DMS 273 (cell line): ENCODE measurements at regions not wholly inside any gene's neighbourhood (a gene's known extent, or its start where the extent isn't known, plus 50 kb on each side); places are given as distances from the start of the nearest gene placed in this dataset.
"Not testable (repeated sequence)": the region's sequence is repeated elsewhere in the genome, so short reads cannot be mapped to it uniquely, and the experiment has no call there.

Source experiments
- DNase-seq: peaks from one replicate; lab custom pipeline; 2025; ENCODE audit not compliant: unreplicated experiment; lab: John Stamatoyannopoulos, UW

DNA sequence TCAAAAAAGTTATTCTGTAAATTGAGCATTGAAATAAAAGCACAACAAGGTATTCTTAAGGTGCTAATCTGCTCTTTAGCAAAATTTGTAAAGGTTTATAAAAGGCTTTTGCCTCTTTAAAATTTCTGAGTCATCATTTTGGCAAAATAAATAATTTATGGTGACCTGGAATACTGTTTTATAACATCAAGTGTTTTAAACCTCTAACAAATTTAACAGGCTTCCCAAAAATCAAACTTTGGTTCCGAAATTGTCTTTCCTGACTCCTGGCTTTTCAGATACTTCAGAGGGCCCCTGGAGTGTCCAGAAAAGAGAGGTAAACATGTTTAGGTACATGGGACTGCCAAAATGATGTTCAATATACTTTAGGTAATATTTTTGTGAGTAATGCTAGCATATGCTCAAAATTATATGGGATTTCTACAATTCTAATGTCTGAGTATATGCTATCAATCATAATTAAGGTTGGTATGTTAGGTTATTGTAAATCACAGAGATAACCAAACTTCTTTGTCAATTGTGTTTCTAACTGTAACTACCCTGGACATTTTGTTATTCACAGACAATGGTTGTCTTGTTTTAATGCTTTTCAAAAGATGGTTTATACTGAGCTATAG lies 160.3 kb upstream of the OLIG3 start:
- DNase-seq, result no peak

DNA sequence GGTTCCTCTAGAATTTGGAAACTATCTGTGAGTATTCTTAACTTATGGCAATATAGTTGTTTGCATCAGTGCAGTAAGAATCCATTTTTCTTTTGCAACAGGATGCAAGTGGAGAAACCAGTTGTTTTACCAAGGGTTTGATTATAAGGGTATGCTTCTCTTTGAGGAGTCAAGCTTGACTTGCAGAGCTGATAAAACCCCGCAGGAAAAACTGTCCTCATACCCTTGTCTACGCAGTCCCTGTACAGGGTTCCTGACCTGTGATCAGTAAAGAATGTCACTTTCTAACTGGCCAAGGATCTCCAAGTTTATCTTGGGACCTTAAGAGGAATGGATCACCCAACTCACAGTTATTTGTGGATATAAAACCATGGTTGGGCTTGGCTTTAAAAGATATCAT lies 161.1 kb upstream of the OLIG3 start:
- DNase-seq, result no peak

DNA sequence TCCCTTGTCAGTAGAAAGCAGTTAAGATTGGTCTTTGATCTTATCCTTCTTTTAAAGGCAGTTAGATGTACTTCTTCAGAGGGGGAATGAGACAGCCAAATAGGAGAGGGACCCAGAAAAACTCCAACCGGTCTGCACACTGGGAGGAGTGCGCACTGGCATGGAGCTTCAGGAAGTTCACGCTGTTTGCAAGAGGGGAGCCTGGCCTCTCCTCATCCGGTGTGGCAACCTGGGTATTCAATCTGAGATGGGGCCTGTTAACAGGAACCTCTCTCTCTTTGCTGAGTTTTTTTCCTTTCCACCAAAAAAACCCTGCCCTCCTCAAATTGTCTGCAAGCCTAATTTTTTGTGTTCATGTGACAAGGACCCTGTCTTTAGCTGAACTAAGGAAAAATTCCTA lies 162.5 kb upstream of the OLIG3 start:
- no peak for DNase-seq

DNA sequence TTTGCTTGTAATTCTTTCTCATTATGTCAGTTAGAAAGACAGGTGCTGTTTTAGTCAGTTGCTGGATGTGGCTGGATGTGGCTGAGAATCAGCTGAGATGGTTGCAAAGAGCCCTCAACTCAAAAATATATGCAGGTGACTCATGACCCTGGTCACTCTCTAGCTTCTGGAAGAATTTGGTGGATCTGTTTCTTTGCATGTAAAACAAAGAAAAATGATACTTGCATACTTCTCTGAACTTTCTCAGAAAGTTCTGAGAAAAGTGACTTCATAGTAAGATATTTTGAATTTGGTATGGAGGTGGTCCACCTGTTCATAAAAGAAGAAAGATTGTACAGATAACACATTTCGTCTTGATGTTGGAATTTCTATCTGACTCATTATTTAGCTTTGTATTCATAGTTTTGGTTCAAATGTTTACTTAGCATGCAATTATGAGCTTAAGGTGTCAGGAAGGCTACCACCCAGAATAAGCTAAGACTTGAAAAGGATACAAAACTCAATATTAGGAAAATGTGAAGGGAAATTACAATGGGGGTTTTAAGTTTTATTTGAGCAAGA lies 163.2 kb upstream of the OLIG3 start:
- DNase-seq, result no peak

DNA sequence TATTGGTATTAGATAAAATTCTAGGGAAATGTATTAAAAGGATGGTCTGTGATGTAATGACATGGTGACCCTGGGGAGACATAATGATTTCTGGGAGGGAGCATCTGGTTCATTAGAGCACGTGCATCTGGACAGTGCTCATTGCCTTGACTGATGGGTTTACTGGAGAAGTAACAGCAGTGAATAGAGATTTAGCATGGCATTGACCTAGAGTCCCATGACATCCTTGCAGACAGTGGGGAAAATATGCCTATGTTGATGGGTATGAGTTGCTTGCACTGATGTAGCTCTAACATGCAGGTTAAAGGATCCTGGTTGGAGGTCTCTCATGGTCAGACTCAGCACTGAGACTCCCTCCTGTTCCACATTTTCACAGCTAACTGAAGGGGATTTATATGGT lies 164.1 kb upstream of the OLIG3 start:
- DNase-seq, result no peak

DNA sequence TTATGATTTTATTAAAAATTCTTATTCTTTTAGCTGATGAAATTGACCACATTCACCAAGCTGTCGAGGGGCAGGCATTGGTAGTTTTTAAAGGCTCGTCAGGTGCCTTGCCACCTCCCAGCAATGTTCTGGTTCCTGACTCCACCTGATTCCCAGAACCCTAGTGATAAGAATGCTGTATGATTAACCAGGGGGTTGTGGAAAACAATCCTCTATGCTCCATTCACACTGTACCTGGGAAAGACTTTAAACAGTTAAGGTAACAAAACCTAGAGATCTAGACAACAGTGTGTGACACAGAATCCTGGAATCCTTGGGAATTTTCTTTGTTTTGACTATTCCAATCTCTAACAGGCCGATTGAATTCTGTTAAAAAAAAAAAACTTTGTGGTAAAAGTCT lies 165.7 kb upstream of the OLIG3 start:
- no peak for DNase-seq

DNA sequence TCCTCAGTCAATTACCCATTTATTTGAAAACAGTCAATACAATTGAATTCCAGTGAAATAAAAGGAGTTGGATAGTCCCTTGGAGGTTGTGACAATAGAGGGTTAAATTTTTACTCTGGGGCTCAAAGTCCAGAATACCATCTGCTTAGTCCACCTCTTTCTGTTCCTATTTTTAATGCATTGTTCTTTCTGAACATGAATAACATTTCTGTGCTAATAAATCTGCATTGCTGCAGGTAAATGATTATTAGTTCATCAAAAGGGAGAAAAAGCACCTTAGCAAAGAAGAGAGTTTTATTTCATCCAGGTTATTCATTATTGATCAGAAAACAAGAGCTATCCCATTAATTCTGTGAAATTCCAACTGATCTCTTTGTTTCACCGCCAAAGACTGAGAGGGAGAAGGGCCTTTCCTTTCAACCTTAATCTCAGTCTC lies 166.1 kb upstream of the OLIG3 start:
- DNase-seq, result no peak

DNA sequence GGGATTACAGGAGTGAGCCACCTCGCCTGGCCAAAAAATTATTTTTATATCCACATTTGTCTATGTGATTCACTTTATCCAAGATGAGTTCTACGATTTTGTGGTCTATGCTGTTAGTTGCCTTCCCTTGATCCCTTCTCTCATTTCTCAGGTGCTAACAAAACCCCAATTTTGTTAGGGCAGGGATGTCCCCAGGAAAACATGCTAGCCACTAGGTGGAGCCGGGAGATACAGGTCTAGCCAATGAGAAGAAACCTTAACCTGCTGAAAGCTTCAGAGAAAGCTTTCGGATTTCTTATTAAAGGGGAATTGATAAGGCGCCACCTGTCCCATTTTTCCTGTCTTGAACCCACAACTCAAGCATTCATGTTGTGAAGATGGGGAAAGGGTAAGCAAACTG lies 167.4 kb upstream of the OLIG3 start:
- DNase-seq, result peak; percentile 44

DNA sequence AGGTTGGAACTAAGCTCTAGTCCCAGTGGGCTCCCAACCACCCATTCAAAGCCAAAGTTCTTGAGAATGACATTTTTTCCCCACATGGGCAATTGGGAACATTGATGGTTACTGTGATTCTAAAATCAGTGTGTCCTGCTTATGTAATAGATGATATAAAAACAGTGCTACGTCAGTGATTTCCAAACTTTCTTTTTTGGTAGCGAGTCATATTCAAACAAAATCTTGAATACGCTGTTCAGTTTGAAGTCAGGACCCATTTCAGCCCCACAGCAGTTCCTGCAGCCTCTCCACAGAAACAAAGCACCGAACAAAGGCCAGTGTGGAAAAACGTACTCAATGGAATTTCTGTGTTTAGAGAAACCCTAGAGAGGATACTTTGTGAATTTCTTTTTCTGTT lies 170.0 kb upstream of the OLIG3 start:
- DNase-seq, result no peak

DNA sequence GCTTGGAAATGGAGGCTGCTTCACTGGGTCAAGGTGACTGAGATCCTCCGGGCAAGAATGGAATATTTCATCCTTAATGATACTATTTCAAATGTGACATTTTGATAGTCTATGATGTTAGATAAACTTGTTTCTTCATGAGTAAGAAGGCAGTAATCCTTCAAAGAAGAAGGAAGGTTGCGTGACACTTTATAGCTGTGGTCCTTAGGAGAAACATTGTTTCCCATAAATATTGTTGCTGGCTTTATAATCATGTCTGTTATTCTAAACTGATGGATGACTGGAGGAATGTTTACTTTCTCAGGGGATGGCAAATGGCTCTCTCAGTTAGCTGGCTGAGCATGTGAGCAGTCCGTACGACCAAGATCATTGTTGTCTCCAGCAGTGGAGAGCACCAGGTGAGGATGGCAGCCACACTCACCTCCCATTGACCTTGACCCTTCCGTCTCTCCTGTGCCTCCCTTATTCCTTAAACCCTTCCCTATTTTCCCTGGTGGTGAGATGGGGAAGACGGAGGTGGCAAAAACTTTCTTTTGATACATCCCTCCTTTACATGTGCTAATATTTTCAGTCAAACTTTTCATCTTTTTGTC lies 171.2 kb upstream of the OLIG3 start:
- no peak for DNase-seq

DNA sequence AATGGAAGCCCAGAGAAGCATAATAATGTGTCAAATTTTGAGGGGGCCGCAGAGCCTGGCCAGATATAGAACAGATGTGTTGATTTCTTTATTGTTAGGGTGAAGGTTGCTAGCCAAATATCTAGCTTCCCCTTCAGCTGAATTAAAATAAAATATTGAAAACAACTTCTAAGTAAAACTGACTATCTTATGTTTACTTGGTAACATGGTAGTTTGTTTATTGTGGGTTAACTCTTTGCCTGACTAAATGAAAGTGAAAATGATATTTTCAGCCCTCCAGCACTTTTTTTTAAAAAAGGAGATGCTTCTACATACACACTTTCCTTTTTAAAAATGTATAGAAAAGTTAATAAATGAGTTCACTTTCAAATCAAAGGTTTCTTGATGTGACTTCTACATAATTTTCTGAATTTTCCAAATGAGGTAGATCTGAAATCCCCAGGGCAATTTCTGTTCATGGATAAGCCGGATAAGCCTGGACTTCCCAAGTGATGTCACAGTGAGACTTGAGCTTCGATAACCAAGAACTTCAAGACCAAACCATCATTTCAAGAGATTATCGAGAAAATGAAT lies 172.1 kb upstream of the OLIG3 start:
- no peak for DNase-seq

DNA sequence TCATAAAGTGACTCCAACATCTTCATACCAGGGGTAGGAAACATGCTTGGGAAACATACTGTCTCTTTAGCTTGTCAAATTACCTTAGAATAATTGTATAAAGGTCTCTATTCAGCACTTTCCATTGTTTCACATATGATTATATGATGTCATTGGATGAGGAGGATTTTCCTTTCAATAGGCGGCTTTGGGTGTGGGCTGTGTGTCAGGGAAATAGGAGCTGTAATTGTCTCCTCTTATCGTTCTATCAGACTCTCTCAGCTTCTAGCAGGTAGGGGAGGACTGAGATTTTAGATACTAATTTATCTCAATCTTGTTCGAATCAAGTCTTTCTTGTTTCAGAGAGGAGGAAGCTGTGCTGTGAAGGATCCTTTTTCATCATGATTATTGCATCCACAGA lies 179.4 kb upstream of the OLIG3 start:
- DNase-seq, result no peak

DNA sequence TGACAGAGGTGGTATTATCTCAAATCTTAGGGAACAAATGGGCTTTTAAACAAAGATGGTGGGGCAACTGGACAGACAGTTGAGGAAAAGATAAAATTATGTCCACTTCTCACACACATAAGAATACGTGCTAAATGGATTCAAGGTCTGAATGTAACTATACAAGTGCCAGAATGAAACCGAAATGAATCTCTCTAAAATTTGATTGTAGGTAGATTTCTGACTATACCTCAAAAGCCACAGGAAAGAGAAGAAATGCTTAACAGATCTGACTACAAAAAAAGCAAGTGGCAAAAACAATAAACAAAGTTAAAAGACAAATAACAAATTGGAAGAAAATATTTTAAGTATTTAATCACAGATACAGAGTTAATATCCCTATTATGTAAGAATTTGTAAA lies 182.7 kb upstream of the OLIG3 start:
- DNase-seq, result no peak

DNA sequence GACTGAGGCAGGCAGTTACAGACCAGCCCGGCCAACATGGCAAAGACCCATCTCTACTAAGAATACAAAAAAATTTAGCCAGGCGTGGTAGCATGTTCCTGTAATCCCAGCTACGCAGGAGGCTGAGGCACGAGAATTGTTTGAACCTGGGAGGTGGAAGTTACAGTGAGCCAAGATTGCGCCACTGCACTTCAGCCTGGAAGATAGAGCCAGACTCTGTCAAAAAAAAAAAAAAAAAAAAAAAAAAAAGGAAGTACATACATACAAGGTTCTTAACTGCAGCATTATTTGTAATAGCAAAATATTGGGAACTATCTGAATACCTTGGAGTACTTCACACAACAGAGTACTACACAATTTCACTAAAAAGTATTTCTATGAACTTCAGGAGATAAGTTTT lies 183.5 kb upstream of the OLIG3 start:
- no peak for DNase-seq

DNA sequence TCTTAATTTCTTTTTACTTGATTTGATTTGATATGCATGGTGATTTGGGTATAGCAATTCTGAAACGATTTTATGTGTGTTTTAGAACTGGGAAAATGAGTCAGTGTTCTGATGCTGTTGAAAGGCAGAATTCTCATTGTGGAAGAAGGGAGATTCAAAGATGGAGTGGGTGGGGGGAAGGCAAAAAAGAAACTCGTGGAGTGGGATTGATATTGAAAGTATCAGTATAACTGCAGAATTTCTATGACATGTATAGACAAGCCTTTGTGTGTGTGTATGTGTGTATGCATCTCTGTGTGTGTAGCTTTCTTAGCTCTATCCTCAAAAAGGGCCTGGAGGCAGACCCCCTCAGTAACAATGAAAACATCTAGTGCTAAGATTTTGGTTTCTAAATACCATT lies 184.3 kb upstream of the OLIG3 start:
- no peak for DNase-seq

DNA sequence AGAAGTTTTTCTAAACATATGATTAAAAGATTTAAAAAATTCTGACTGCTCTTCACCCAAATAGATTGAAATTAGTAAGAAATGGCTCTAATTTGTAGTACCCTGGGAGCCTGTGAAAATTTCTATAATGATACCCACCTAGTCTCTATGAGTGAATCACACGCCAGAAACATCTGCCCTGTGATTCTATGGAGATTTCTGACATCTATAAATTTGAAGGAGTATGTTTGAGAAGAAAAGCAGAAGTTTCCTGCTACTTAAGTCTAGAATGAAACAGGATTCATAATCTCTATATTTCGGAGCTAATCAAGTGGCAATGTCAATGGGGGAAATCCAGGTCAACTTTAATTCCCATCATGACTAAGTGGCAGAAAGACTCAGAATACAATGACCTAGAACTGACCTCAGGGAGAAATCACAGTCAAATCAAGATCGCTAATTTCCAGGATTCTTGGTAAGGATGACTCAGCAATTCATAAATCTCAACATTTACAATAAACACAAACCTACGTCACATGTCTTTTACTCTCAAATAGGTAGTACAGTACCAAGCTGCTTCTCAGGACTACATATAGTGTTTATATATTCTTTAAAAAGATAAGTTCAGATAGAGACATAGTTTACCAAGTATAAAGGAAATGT lies 186.2 kb upstream of the TNFAIP3 start:
- DNase-seq, result no peak

DNA sequence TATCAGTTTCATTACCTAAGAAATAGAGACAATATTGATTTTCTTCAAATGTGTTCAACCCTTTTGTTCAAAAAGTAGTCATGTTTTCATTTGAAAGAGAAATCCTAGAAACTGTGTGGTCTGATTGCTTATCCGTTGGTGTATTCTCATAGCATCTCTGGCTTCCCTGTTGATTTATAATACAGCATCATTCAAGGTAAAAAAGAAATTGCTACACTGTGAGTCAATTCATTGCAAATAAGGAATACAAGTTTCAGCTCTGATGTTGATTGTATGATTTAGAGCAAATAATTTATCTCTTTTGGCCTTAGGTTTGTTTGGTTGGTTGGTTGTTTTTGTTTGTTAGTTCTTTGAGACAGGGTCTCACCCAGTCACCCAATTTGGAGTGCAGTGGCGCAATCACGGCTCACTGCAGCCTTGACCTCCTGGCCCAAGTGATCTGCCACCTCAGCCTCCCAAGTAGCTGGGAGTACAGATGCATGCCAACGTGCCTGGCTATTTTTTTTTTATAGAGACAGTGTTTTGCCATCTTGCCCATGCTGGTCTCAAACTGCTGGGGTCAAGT lies 185.5 kb upstream of the TNFAIP3 start:
- DNase-seq, result no peak

DNA sequence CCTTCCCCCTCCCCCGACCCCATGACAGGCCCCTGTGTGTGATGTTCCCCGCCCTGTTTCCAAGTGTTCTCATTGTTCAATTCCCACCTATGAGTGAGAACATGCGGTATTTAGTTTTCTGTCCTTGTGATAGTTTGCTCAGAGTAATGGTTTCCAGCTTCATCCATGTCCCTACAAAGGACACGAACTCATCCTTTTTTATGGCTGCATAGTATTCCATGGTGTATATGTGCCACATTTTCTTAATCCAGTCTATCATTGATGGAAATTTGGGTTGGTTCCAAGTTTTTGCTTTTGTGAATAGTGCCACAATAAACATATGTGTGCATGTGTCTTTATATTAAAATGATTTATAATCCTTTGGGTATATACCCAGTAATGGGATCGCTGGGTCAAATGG lies 184.4 kb upstream of the TNFAIP3 start:
- not testable (repeated sequence) for DNase-seq

DNA sequence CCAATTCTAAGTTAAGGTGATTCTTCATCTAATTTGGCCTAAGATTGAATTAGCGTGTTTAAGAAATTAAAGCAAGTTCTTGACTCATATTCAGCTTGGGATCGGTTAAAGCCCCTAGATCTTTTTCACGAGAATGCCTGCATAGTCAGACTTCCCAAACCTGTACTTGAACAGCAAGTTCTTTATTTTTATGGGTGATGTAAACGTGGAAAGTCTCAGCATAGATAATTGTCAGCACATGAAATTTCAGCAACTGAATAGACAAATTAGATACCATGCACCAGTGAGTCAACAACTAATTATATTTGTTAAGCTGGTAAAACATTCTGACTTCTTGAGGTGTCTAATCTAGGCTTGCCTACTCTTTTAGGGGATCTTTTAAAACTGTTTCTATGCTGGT lies 183.1 kb upstream of the TNFAIP3 start:
- DNase-seq, result no peak

DNA sequence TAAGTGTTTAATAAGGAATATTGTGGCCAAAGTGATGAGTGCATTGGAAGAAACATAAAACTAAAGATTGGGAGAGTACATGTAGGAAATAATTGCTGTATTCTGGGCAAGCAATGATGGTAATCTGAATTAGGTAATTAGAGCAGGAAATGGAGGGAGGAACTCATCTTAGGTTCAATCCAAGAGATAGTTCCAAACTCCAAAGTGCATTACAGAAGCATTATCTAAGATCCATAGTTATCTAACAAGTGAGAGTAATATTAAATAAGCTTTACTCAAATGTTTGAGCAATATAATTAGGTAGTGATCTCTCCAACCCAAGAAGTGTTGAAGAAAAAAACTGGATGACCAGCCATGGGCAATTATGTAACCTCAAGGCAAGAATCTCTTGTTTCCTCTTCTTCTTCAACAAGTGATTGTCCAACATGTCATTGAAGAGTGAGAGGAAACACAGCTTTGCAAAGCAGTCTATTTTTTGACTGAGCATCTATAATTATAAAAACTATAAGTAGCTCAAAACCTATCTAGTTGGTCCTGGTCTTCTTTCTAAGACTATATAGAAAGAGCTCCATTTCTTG lies 181.2 kb upstream of the TNFAIP3 start:
- DNase-seq, result no peak

DNA sequence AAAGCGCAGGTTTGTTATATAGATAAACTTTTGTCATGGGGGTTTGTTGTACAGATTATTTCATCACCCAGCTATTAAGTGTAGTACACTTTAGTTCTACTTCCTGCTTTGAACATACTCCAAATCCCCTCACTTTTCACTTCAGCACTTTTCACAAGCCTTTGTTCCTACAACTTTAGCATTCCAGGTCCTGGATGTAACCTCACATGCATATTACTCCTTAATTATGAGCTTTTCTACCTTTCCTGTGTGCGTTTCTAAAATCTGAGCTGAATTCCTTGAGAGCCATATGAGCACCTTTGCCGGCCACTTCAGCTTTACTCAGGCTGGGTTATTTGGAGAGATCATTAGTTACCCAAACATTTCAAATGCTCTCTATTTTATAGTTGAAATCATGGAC lies 179.2 kb upstream of the TNFAIP3 start:
- DNase-seq, result no peak
